ENCODE measurements at regions not wholly inside any gene's neighbourhood (a gene's known extent, or its start where the extent isn't known, plus 50 kb on each side); places are given as distances from the start of the nearest gene placed in this dataset.
A peak's percentile ranks its signal among the peaks of the same experiment; 100 is the strongest.

DNA sequence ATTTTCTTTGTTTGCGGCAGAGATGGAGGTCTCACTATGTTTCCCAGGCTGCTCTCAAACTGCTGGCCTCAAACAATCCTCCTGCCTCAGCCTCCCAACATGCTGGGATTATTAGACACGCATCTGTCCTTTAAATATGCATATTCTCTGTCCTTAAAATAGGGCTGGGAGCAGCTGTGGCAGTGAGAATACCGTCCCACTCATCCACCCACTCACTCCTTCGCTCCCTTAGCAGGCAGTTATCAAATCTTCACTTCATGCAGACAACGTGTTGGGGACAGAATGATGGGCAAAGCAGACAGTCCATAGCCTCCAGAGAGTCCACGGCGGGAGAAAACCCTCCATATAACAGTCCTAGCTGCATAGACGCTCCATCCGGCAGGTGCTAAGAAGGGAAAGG is 179.4 kb downstream of the ZBTB18 start:
- Histone ChIP-seq H3K4me1 (ENCODE audit: control insufficient read depth in 1 of 2, insufficient read depth in 2 of 2, low read length in 2 of 2) (peaks cover 13 to 23% of the 10 kb centered on the region in 2 donors), H3K9me3 (replicated peaks in 1 of 2; ENCODE audit: control insufficient read depth in 1 of 2, insufficient read depth in 1 of 2, low read length in 2 of 2) (no peaks in the 10 kb centered on the region), H3K36me3 (replicated peaks in 1 of 2; ENCODE audit: control insufficient read depth in 1 of 2, insufficient read depth in 2 of 2, low read length in 2 of 2) (no peaks in the 10 kb centered on the region), H3K9ac (ENCODE audit: insufficient read depth, low read length, poor library complexity, severe bottlenecking) (no peak overlapping the region), H2AFZ (ENCODE audit: insufficient read depth, low read depth, low read length, poor library complexity, severe bottlenecking) (no peak overlapping the region), H3K27me3 (ENCODE audit: control insufficient read depth in 2 of 2, insufficient read depth in 2 of 2, low read length in 2 of 2) (no peaks in the 10 kb centered on the region), H3K4me2 (replicated peaks; ENCODE audit: extremely low read depth, low read length, poor library complexity, severe bottlenecking) (no peak overlapping the region), H3K27ac (ENCODE audit: low read depth in 1 of 2, low read length in 2 of 2) (no peak overlapping the region), H3K4me3 (replicated peaks in 1 of 3; ENCODE audit: low read depth in 2 of 3, low read length in 3 of 3) (no peak overlapping the region), H3K79me2 (ENCODE audit: insufficient read depth, low read length) (peaks cover 5% of the 10 kb centered on the region), H4K20me1 (ENCODE audit: insufficient read depth, low read length) (no peaks in the 10 kb centered on the region)
- no peak overlapping the region for H3K4me3 Mint-ChIP-seq
- 96% methylated on average over 5 of the region's 9 CpGs for WGBS (ENCODE audit: insufficient coverage)
- intact Hi-C loops (cut with micrococcal nuclease): no loop called here
- H3K27ac Mint-ChIP-seq: no peak overlapping the region
- TF ChIP-seq, protein P1, sequence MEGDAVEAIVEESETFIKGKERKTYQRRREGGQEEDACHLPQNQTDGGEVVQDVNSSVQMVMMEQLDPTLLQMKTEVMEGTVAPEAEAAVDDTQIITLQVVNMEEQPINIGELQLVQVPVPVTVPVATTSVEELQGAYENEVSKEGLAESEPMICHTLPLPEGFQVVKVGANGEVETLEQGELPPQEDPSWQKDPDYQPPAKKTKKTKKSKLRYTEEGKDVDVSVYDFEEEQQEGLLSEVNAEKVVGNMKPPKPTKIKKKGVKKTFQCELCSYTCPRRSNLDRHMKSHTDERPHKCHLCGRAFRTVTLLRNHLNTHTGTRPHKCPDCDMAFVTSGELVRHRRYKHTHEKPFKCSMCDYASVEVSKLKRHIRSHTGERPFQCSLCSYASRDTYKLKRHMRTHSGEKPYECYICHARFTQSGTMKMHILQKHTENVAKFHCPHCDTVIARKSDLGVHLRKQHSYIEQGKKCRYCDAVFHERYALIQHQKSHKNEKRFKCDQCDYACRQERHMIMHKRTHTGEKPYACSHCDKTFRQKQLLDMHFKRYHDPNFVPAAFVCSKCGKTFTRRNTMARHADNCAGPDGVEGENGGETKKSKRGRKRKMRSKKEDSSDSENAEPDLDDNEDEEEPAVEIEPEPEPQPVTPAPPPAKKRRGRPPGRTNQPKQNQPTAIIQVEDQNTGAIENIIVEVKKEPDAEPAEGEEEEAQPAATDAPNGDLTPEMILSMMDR (IDR thresholded peaks at IDR 0.05): no peak
- H3K27me3 Mint-ChIP-seq (ENCODE audit: low read depth in 3 of 3): peaks cover 2 to 3% (median 2%) of the 10 kb centered on the region in 3 donors
- peaks cover 26% of the 10 kb centered on the region for H3K4me1 Mint-ChIP-seq
- peaks cover 0 to 4% of the 10 kb centered on the region in 2 donors for H3K36me3 Mint-ChIP-seq
- H3K9me3 Mint-ChIP-seq: peaks cover 0 to 3% (median 0%) of the 10 kb centered on the region in 7 donors
- DNase-seq: no peak

DNA sequence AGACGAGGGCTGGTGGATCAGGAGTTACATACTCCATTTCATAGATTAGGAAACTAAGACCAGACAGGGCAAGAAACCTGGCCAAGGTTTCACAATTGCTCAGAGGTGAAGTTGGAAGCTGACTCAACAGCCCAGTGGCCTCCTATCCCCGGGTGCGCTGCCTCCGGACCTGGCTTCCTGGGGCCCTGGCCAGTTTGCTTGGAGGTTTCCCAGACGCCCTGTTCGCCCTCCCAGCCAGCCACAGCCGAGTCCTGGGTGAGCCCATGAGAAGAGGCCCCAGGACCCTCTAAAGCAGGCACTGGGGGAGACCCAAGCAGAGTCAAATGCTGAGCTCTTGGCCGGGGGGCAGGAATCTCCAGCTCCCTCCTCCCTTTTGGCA is 180.1 kb downstream of the ZBTB18 start:
- Histone ChIP-seq H3K27me3 (ENCODE audit: control insufficient read depth in 2 of 2, insufficient read depth in 2 of 2, low read length in 2 of 2) (no peaks in the 10 kb centered on the region), H3K4me3 (replicated peaks in 1 of 3; ENCODE audit: low read depth in 2 of 3, low read length in 3 of 3) (peak overlapping the region in 1 of 3 experiments; percentile 7), H2AFZ (ENCODE audit: insufficient read depth, low read depth, low read length, poor library complexity, severe bottlenecking) (peak overlapping the region; percentile 24), H3K4me2 (replicated peaks; ENCODE audit: extremely low read depth, low read length, poor library complexity, severe bottlenecking) (no peak overlapping the region), H3K36me3 (replicated peaks in 1 of 2; ENCODE audit: control insufficient read depth in 1 of 2, insufficient read depth in 2 of 2, low read length in 2 of 2) (no peaks in the 10 kb centered on the region), H4K20me1 (ENCODE audit: insufficient read depth, low read length) (no peaks in the 10 kb centered on the region), H3K9me3 (replicated peaks in 1 of 2; ENCODE audit: control insufficient read depth in 1 of 2, insufficient read depth in 1 of 2, low read length in 2 of 2) (no peaks in the 10 kb centered on the region), H3K9ac (ENCODE audit: insufficient read depth, low read length, poor library complexity, severe bottlenecking) (no peak overlapping the region), H3K4me1 (ENCODE audit: control insufficient read depth in 1 of 2, insufficient read depth in 2 of 2, low read length in 2 of 2) (peaks cover 6 to 16% of the 10 kb centered on the region in 2 donors), H3K79me2 (ENCODE audit: insufficient read depth, low read length) (no peaks in the 10 kb centered on the region), H3K27ac (ENCODE audit: low read depth in 1 of 2, low read length in 2 of 2) (no peak overlapping the region)
- peak overlapping the region in 1 of 7 donors; percentile 35 for H3K27ac Mint-ChIP-seq
- no peak for DNase-seq
- peaks cover 19% of the 10 kb centered on the region for H3K4me1 Mint-ChIP-seq
- WGBS (ENCODE audit: insufficient coverage): 98% methylated on average over 8 of the region's 8 CpGs
- H3K9me3 Mint-ChIP-seq: peaks cover 0 to 3% (median 0%) of the 10 kb centered on the region in 7 donors
- peaks cover 2 to 3% (median 2%) of the 10 kb centered on the region in 3 donors for H3K27me3 Mint-ChIP-seq (ENCODE audit: low read depth in 3 of 3)
- peaks cover 0 to 4% of the 10 kb centered on the region in 2 donors for H3K36me3 Mint-ChIP-seq
- H3K4me3 Mint-ChIP-seq: no peak overlapping the region
- intact Hi-C loops (cut with micrococcal nuclease): no loop called here
- TF ChIP-seq, protein P1 (IDR thresholded peaks at IDR 0.05): no peak

All from CD14-positive monocyte (primary cell).